Left ventricle myocardium inferior (tissue), 1 donor: ENCODE measurements at regions not wholly inside any gene's neighbourhood (a gene's known extent, or its start where the extent isn't known, plus 50 kb on each side); places are given as distances from the start of the nearest gene placed in this dataset.

Source experiments
- DNase-seq: peaks from one replicate; pipeline ENCODE4 v3.0.0-alpha.2; 2020
- H3K27ac ChIP-seq: fragments of 200-600 bp; replicated peaks from 2 replicates; pipeline ENCODE4 v1.8.0; 2021
- H3K27me3 ChIP-seq: fragments of 200-600 bp; 2 replicates; pipeline ENCODE4 v1.8.0; 2021; ENCODE audit warnings: low read depth
- H3K36me3 ChIP-seq: fragments of 200-600 bp; 2 replicates; pipeline ENCODE4 v1.8.0; 2021
- H3K4me1 ChIP-seq: fragments of 200-600 bp; 2 replicates; pipeline ENCODE4 v1.8.0; 2021
- H3K4me3 ChIP-seq: fragments of 200-600 bp; 2 replicates; pipeline ENCODE4 v1.8.0; 2021; ENCODE audit warnings: mild to moderate bottlenecking, moderate library complexity
- H3K9me3 ChIP-seq: fragments of 200-600 bp; replicated peaks from 2 replicates; pipeline ENCODE4 v1.8.0; 2021
- intact Hi-C: fragments of 100-400 bp; cut with micrococcal nuclease; formaldehyde crosslinking; loops from one replicate; pipeline ENCODE4 v1.11.0; 2022
- TF ChIP-seq, protein P1 (sequence below): fragments of 200-600 bp; IDR thresholded peaks from 2 replicates; pipeline ENCODE4 v1.8.0; 2021; ENCODE audit warnings: antibody characterized with exemption, mild to moderate bottlenecking, borderline replicate concordance
- donor health status: DM: no; HTN: yes; CAD: no; lungs with severe emphysema.

DNA sequence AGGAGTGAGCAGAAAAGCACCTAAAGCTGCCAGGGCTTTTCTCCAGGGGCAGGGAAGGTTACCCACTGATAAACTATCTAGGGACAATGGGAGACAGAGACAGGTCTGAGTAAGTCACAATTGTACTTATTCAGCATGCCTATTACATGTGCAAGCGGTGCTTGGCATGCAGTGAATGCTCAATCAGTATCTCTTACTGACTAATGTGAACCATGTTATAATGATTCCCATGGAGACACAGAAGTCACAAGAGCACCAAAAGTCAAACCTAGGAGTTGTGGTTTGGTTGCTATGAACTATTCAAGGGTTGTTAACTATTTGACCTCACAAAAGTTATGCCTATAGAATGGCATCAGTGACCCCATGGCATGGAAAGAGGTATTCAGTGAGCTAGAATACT lies 50.0 kb upstream of the RASGRP1 start:
- TF ChIP-seq, protein P1, sequence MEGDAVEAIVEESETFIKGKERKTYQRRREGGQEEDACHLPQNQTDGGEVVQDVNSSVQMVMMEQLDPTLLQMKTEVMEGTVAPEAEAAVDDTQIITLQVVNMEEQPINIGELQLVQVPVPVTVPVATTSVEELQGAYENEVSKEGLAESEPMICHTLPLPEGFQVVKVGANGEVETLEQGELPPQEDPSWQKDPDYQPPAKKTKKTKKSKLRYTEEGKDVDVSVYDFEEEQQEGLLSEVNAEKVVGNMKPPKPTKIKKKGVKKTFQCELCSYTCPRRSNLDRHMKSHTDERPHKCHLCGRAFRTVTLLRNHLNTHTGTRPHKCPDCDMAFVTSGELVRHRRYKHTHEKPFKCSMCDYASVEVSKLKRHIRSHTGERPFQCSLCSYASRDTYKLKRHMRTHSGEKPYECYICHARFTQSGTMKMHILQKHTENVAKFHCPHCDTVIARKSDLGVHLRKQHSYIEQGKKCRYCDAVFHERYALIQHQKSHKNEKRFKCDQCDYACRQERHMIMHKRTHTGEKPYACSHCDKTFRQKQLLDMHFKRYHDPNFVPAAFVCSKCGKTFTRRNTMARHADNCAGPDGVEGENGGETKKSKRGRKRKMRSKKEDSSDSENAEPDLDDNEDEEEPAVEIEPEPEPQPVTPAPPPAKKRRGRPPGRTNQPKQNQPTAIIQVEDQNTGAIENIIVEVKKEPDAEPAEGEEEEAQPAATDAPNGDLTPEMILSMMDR = no peak
- intact Hi-C loops = no loop called here
- Histone ChIP-seq H3K27ac (no peak overlapping the region), H3K4me3 (no peak overlapping the region), H3K4me1 (peaks cover 10% of the 10 kb centered on the region), H3K36me3 (no peaks in the 10 kb centered on the region), H3K9me3 (no peaks in the 10 kb centered on the region), H3K27me3 (no peaks in the 10 kb centered on the region)
- no peak for DNase-seq

DNA sequence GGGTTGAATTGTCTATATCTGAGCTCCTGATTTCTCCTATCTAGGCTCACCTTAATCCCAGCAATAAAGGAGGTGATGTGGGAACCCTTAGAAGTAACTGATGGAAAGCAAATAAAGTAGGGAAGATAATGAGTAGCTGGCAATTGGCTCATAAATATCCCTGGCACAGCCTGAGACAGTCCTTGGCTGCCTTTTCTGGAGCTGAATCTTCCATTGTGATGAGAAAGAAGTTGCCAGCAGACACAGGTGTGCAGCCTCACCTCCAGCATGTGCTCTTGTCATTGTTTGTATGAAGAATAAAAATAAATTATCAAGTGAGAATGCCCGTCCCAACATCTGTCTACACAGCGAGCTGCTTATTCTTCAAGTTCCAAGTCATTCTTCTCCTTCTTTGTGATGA lies 53.2 kb upstream of the RASGRP1 start:
- H3K4me3 ChIP-seq = no peak overlapping the region
- H3K36me3 ChIP-seq = no peaks in the 10 kb centered on the region
- DNase-seq = no peak
- no peaks in the 10 kb centered on the region for H3K9me3 ChIP-seq
- intact Hi-C loops = no loop called here
- H3K27ac ChIP-seq = no peak overlapping the region
- peaks cover 20% of the 10 kb centered on the region for H3K4me1 ChIP-seq
- H3K27me3 ChIP-seq = no peaks in the 10 kb centered on the region
- TF ChIP-seq, protein P1 = no peak

- H3K27me3 ChIP-seq = no peaks in the 10 kb centered on the region
- no peak overlapping the region for H3K27ac ChIP-seq
- no peaks in the 10 kb centered on the region for H3K9me3 ChIP-seq
- H3K4me3 ChIP-seq = no peak overlapping the region
- DNase-seq = no peak
- no peaks in the 10 kb centered on the region for H3K36me3 ChIP-seq
- peaks cover 20% of the 10 kb centered on the region for H3K4me1 ChIP-seq
- intact Hi-C loops = no loop called here
- TF ChIP-seq, protein P1 = no peak
Measured at GRCh38 chr15:38618242-38618955, 53.8 kb upstream of the RASGRP1 start.

GRCh38 chr15:38620098-38620497 lies 55.5 kb upstream of the RASGRP1 start:
- H3K9me3 ChIP-seq = no peaks in the 10 kb centered on the region
- intact Hi-C loops = no loop called here
- H3K4me3 ChIP-seq = no peak overlapping the region
- no peak for DNase-seq
- no peaks in the 10 kb centered on the region for H3K36me3 ChIP-seq
- TF ChIP-seq, protein P1 = no peak
- no peaks in the 10 kb centered on the region for H3K27me3 ChIP-seq
- H3K27ac ChIP-seq = no peak overlapping the region
- peaks cover 20% of the 10 kb centered on the region for H3K4me1 ChIP-seq

GRCh38 chr15:38620851-38621594 lies 56.4 kb upstream of the RASGRP1 start:
- H3K27me3 ChIP-seq = no peaks in the 10 kb centered on the region
- no peak overlapping the region for H3K27ac ChIP-seq
- H3K36me3 ChIP-seq = no peaks in the 10 kb centered on the region
- H3K4me3 ChIP-seq = no peak overlapping the region
- DNase-seq = no peak
- peaks cover 25% of the 10 kb centered on the region for H3K4me1 ChIP-seq
- intact Hi-C loops = no loop called here
- H3K9me3 ChIP-seq = no peaks in the 10 kb centered on the region
- TF ChIP-seq, protein P1 = no peak
